Muscle of leg (tissue), 3 donors: ENCODE measurements at regions not wholly inside any gene's neighbourhood (a gene's known extent, or its start where the extent isn't known, plus 50 kb on each side); places are given as distances from the start of the nearest gene placed in this dataset.

Experiments used
- DNase-seq: peaks from one replicate; pipeline ENCODE4 v3.0.0; 2013
- H3K27ac ChIP-seq: one replicate; pipeline ENCODE4 v1.5.1; 2013; ENCODE audit warnings: mild to moderate bottlenecking, low read length, control low read depth
- H3K27me3 ChIP-seq: one replicate; pipeline ENCODE4 v1.6.1; 2013; ENCODE audit warnings: low read length; ENCODE audit not compliant: control insufficient read depth, insufficient read depth
- H3K36me3 ChIP-seq: one replicate; pipeline ENCODE4 v1.6.1; 2013; ENCODE audit warnings: low read length; ENCODE audit not compliant: control insufficient read depth, insufficient read depth
- H3K4me1 ChIP-seq: one replicate; pipeline ENCODE4 v1.6.1; 2013; ENCODE audit warnings: low read length; ENCODE audit not compliant: control insufficient read depth, insufficient read depth
- H3K4me3 ChIP-seq: one replicate; pipeline ENCODE4 v1.5.1; 2013; ENCODE audit warnings: low read length, control low read depth
- H3K9me3 ChIP-seq: replicated peaks from 2 replicates; pipeline ENCODE4 v1.6.1; 2013; ENCODE audit warnings: low read depth, low read length; ENCODE audit not compliant: control insufficient read depth
- WGBS: methylation state at CpG from one replicate; pipeline ENCODE4 v1.1.5; 2013; ENCODE audit warnings: missing lambda C conversion rate; ENCODE audit not compliant: insufficient coverage; 5-methylcytosine and 5-hydroxymethylcytosine counted together

DNA sequence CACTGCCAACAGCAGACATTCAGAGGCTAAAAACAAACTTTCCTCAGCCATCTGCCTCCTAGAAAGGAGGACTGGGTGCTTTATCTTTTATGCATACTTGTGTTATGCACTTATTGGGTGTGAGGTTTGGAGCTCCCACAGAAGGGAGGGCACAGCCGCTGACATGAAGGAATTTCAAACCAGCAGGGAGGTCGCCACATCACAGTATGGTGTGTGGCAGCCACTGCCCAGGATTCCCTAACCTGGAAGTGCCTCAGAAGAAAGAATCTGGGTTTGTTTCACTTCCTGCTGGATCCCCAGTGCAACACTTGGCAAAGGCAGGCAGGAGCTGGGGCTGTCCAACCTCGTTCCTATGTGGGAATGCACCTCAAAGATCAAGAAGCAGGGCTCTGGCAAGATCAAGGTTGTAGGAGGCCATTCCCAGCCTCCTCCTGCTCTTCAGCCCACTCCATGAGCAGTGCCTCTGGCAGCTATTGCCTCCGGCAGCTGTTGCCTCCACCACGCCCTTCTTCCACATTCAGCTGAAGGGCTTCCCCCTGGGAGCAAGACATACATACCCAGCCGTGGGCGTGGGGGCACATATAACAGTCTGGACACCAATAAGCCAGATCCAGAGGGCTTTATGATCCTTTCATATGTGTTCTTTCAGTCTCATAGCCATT, 109.0 kb upstream of the MAMLD1 start:
- Histone ChIP-seq H3K4me3 (no peak overlapping the region), H3K27ac (peak overlapping the region; percentile 13), H3K9me3 (no peaks in the 10 kb centered on the region), H3K36me3 (no peaks in the 10 kb centered on the region), H3K27me3 (peaks cover 11% of the 10 kb centered on the region), H3K4me1 (peaks cover 11% of the 10 kb centered on the region)
- DNase-seq = peak; percentile 20
- 67% methylated on average over 7 of the region's 7 CpGs for WGBS

DNA sequence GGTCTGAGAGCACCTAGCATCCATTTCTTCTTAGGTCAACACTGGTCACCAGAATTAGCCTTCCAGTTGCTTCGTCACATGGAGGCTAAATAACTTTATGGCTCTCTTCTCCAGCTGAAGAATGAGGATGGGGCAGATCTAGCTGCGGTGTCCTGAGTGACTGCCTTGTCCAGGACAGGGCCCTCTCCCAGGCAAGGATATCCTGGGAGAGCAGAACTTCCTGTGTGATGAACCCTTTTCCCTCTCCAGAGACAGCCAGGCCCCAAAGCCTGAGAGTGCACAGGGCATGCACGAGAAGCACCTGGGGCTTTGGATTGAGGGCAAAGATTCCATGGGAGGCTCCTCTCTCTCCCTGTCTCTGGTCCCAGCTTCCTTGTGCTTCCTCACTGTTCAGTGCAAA, 108.2 kb upstream of the MAMLD1 start:
- H3K9me3 ChIP-seq = no peaks in the 10 kb centered on the region
- H3K4me1 ChIP-seq = peaks cover 11% of the 10 kb centered on the region
- H3K27me3 ChIP-seq = peaks cover 13% of the 10 kb centered on the region
- H3K36me3 ChIP-seq = no peaks in the 10 kb centered on the region
- 20% methylated on average over 1 of the region's 3 CpGs for WGBS
- H3K4me3 ChIP-seq = no peak overlapping the region
- H3K27ac ChIP-seq = no peak overlapping the region
- no peak for DNase-seq

DNA sequence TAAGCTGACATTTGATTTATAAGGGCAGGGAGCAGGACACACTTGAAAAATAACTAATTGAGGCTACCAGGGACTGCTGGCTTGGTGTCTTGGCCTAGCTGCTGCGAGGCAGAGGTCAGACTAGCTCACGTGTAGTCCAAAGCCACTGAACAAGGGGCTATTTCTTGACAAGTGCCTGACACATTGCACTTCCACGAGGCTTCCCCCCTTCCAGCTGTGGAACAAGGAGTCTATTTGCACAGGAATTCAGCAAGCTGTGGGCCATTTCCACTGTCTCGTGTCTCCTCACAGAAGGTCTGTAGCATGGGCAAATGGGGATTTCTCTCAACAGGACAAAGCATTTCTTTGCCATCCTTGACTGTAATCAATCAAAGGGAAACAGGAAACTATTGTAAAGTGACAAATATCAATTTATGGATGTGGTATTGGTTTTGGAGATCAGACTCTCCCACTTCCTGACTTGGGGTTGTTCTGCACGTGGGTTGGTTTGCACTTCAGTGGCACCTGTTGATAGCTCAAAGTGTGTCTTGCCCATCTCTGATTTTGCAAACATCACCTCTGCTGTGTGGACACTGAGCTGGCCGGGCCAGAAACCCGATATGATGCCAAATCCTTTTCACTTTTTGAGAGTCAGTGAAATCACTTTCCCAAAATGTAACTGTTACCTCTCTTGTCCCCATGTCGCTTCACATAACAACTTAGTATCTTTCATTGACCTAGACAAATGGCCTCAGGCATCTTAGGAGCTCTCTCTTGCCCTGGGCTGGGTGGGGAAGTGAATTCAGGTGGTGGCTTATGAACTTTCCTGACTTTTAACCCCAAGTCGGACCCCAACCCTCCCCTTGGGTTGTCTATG, 107.4 kb upstream of the MAMLD1 start:
- DNase-seq = no peak
- H3K9me3 ChIP-seq = no peaks in the 10 kb centered on the region
- peaks cover 14% of the 10 kb centered on the region for H3K27me3 ChIP-seq
- 53% methylated on average over 4 of the region's 9 CpGs for WGBS
- H3K4me3 ChIP-seq = no peak overlapping the region
- H3K4me1 ChIP-seq = peaks cover 11% of the 10 kb centered on the region
- no peaks in the 10 kb centered on the region for H3K36me3 ChIP-seq
- H3K27ac ChIP-seq = no peak overlapping the region

DNA sequence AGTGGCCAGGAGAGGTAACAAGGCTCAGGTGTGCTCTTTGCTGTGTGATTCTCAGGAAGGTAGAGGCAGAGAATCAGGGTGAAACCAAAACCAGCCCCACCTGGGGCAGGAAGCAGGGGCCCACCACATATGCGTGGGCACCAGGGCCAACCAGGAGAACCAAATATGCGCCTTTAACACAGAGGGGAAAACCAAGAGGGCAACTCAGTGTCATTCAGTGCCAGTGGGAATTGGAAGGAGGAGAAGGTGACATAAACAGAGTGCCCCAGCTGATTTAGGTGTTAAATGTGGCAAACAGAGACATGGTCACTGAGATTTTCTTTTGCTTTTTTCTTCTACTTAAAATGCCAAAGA, 106.8 kb upstream of the MAMLD1 start:
- 94% methylated on average over 2 of the region's 2 CpGs for WGBS
- Histone ChIP-seq H3K27ac (no peak overlapping the region), H3K9me3 (no peaks in the 10 kb centered on the region)

DNA sequence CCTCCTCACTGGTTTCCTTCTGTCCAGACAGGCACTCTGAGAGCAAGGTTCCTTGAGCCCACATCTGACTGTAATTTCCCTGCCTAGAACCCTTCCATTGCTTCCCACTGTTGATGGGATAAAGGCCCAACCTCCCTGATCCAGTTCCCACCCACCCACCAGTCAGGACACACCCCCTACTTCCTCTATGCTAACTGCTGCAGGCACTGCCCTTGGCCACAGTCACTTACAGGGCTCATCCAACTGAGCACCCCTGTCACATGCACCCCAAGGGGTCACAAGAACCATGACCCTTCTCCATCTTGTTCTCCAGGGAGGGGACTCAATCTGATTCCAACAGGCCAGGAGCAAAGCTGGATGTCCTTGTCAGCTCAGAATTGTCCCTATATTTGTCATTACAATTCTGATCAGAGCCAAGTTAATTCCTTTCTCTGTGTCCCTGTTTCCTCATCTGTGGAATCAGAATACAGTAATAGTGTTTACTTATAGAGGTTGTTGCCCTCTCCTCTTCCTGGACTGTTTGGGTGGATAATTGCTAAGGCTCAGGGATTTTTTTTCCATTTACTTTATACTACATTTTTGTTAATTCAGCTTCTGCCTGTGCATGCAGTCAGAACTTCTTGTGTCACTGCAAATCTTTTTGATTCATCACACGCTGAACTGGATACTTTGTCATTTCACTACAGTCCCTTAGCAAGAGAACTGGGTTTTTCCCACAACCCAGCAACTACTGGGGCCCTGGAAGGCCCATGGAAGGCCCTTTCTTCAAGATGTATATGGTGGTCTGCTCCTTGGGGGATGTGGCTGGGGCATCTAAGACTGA, 105.6 kb upstream of the MAMLD1 start:
- Histone ChIP-seq H3K36me3 (no peaks in the 10 kb centered on the region), H3K9me3 (no peaks in the 10 kb centered on the region), H3K27ac (no peak overlapping the region), H3K27me3 (peaks cover 14% of the 10 kb centered on the region), H3K4me3 (no peak overlapping the region), H3K4me1 (peaks cover 11% of the 10 kb centered on the region)
- 67% methylated on average over 1 of the region's 1 CpG for WGBS
- no peak for DNase-seq

More for the DNA sequence above, 106.8 kb upstream of the MAMLD1 start:
- Histone ChIP-seq H3K4me3 (no peak overlapping the region), H3K4me1 (peaks cover 11% of the 10 kb centered on the region), H3K36me3 (no peaks in the 10 kb centered on the region), H3K27me3 (peaks cover 14% of the 10 kb centered on the region)
- DNase-seq = no peak

DNA sequence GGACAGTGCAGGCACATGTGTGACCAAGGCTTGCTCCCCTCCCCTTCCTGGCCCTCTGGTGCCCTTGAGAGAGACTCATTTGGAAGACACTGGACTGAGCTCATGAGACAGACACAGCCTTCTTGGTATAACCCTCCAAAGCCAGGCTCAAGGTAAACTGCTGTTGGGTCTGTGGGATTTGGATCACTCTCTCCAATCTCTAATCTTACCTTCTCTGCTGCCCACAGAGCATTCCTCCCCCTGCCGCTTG, 105.0 kb upstream of the MAMLD1 start:
- Histone ChIP-seq H3K9me3 (no peaks in the 10 kb centered on the region), H3K4me1 (peaks cover 11% of the 10 kb centered on the region), H3K36me3 (no peaks in the 10 kb centered on the region), H3K27ac (no peak overlapping the region), H3K27me3 (peaks cover 15% of the 10 kb centered on the region), H3K4me3 (no peak overlapping the region)
- no peak for DNase-seq
- no CpG with 5 or more reads among the region's 1 CpG for WGBS

DNA sequence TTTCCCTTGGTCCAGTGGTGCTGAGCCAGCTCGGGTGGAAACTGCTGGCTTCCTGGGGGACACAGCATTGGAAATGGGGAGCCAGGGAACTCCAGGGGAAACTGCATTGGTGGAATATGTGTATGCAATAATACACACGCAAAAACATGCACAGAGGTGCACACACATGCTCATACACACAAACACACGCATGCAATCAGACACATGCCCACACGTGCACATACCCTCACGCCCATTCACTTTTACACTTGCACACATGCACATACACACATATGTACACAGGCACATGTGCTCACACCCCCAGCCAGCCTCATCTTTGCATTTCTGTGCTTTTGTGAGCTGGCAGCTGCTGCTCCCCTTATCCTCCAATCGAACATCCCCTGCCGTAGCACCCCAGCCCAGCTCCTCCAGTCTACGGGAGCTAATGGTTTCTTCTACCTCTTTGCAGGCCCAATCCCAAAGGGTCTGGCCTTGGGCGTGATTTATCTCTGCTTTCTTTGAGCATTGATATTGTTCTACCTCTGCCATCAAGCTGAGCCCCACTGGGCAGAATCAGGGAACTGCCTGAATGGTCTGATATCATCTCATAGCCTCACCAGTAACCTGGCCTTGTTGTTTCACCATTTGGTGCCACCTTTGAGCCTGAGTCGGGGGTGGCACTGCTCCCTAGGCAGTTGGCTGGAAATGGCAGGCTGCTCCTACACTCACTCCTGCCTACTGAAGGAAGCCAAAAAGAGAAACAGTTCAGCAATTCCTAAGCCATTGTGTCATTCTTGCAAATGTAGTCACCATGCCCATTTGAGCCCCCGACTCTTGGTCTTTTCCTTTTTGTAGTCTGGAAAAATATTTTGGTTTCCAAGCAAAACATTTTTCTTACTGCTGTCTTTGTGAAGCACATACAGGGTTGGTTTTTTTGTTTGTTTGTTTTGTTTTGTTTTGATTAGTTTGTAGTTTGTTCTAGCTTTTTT, 104.4 kb upstream of the MAMLD1 start:
- peak; percentile 18 for DNase-seq
- Histone ChIP-seq H3K4me3 (no peak overlapping the region), H3K27me3 (peaks cover 16% of the 10 kb centered on the region), H3K4me1 (peaks cover 11% of the 10 kb centered on the region), H3K36me3 (no peaks in the 10 kb centered on the region), H3K27ac (no peak overlapping the region), H3K9me3 (no peaks in the 10 kb centered on the region)
- WGBS = 62% methylated on average over 9 of the region's 11 CpGs

DNA sequence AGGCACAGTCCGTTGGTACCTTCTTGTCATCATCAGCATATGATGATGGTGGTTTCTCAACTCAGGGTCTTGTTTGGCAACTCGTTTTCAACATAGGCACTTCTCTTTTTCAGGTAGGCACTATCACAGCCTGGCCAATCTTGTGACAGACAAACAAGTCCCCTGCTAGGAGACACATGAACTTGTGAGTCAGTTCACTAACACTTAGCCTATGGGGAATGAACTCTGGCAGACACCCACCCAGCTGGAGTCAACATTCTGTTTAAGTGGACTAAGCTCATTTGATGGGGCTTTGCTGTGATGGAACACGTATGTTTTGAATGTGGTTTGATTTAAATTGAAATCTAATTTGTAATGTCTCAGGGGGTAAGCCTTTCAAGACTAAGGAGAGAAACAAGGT, 100.7 kb upstream of the MAMLD1 start:
- Histone ChIP-seq H3K4me1 (no peaks in the 10 kb centered on the region), H3K4me3 (no peak overlapping the region)

DNA sequence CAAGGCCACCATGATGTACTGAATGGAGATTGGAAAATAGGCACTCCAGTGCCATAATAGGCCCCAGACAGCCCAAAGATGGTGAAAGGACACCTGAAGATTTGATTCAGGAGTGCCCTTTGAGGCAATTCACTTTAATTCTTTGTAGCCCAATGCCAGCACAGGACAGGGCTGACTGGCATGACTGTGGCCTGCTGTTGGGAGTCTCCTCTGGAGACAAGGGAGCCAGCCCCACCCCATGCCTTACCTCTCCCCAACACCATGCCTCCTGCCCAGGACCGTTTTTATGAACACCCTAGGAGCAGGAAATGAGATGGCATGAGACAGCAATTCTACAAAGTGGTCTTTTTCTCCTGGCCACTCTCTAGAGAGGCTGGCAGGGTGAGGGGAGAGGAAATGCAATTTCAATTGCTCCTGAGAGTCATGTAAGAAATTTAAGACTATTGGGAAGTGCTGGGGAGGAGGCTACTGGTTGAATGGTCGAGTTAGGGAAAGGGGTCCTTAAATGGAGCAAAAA, 94.2 kb upstream of the MAMLD1 start:
- Histone ChIP-seq H3K27ac (no peak overlapping the region), H3K27me3 (peaks cover 17% of the 10 kb centered on the region), H3K4me3 (no peak overlapping the region), H3K9me3 (no peaks in the 10 kb centered on the region), H3K4me1 (no peaks in the 10 kb centered on the region), H3K36me3 (no peaks in the 10 kb centered on the region)
- no peak for DNase-seq
- no CpG with 5 or more reads among the region's 2 CpGs for WGBS

More for the DNA sequence above, 100.7 kb upstream of the MAMLD1 start:
- Histone ChIP-seq H3K27me3 (peaks cover 16% of the 10 kb centered on the region), H3K9me3 (no peaks in the 10 kb centered on the region), H3K27ac (no peak overlapping the region), H3K36me3 (no peaks in the 10 kb centered on the region)
- DNase-seq = no peak
- WGBS = 48% methylated on average over 3 of the region's 3 CpGs
